HepG2 (cell line): ENCODE measurements at regions not wholly inside any gene's neighbourhood (a gene's known extent, or its start where the extent isn't known, plus 50 kb on each side); places are given as distances from the start of the nearest gene placed in this dataset.

Source experiments
- ATAC-seq: fragments of 200-7000 bp; cut with Tn5 transposase; 3 replicates; pipeline ENCODE4 v1.9.1; 2020; ENCODE audit warnings: mild to moderate bottlenecking, moderate library complexity
- BruUV-seq: library from RNA; stranded (reverse); fragments of 400-500 nt; replicated peaks from 2 replicates; lab custom pipeline; 2021; lab: Mats Ljungman, UMichigan
- CTCF ChIA-PET: fragments of 300-600 bp; formaldehyde crosslinking; extraction: SDS; loops from one replicate; lab custom pipeline; 2021; ENCODE audit warnings: low total read pairs, inconsistent platforms, low intra/inter-chr PET ratio; lab: Yijun Ruan, JAX
- POLR2A ChIA-PET: fragments of 350-600 bp; sonication (Branson Sonifier 250); formaldehyde crosslinking; loops from one replicate; lab custom pipeline; 2020; ENCODE audit warnings: antibody characterized with exemption, inconsistent platforms; lab: Yijun Ruan, JAX
- DNase-seq: peaks from one replicate; pipeline ENCODE4 v3.0.0-alpha.2; 2015; ENCODE audit warnings: low spot score
- FAIRE-seq: peaks from 3 replicates; lab custom pipeline; 2011; peaks lifted over from hg19 to GRCh38; lab: Jason Lieb, UNC
- H2AFZ ChIP-seq: one replicate; pipeline ENCODE4 v1.6.1; 2011; ENCODE audit warnings: low read length, inconsistent platforms
- H3K27ac ChIP-seq: fragments of 300-600 bp; 3 replicates; pipeline ENCODE4 v1.8.0; 2011; ENCODE audit warnings: mixed run types, mild to moderate bottlenecking, mixed read lengths, low read length, inconsistent platforms; ENCODE audit not compliant: insufficient read depth; ENCODE audit errors: extremely low read length
- H3K27me3 ChIP-seq, 2 experiments: fragments of 200-600 bp in 1 of 2; 2 replicates in 1 of 2; 3 replicates in 1 of 2; pipeline versions ENCODE4 v1.6.0 to v1.8.0; 2011; ENCODE audit warnings: low read length in 2 of 2, mild to moderate bottlenecking in 2 of 2, moderate library complexity in 2 of 2, inconsistent platforms in 1 of 2; ENCODE audit not compliant: insufficient read depth in 2 of 2, control insufficient read depth in 1 of 2
- H3K36me3 ChIP-seq, 2 experiments: fragments of 200-600 bp in 1 of 2; replicated peaks in 1 of 2; 2 replicates in 1 of 2; 3 replicates in 1 of 2; pipeline versions ENCODE4 v1.5.1 to v1.8.0; 2011; ENCODE audit warnings: low read length in 2 of 2, inconsistent platforms in 1 of 2; ENCODE audit not compliant: insufficient read depth in 2 of 2, control insufficient read depth in 1 of 2
- H3K4me1 ChIP-seq: 2 replicates; pipeline ENCODE4 v1.5.1; 2012; ENCODE audit warnings: low read length, inconsistent platforms; ENCODE audit not compliant: insufficient read depth
- H3K4me2 ChIP-seq: 2 replicates; pipeline ENCODE4 v1.6.0; 2011; ENCODE audit warnings: low read depth, low read length, inconsistent platforms
- H3K4me3 ChIP-seq, 3 experiments: fragments of 200-600 bp in 1 of 3; sonication (generic), shearing (Covaris generic) in 1 of 3; replicated peaks in 1 of 3; 2 replicates each; pipeline ENCODE4 v1.5.1; 2011 to 2016; ENCODE audit warnings: low read length in 3 of 3, inconsistent platforms in 2 of 3, low read depth in 2 of 3, mild to moderate bottlenecking in 2 of 3, control low read depth in 1 of 3, mixed read lengths in 1 of 3; ENCODE audit not compliant: insufficient read depth in 1 of 3
- H3K79me2 ChIP-seq: one replicate; pipeline ENCODE4 v1.6.1; 2011; ENCODE audit warnings: low read length, inconsistent platforms; ENCODE audit not compliant: insufficient read depth
- H3K9ac ChIP-seq: 2 replicates; pipeline ENCODE4 v1.6.0; 2011; ENCODE audit warnings: mild to moderate bottlenecking, low read depth, low read length, inconsistent platforms; ENCODE audit not compliant: insufficient read depth
- H3K9me3 ChIP-seq: 2 replicates; pipeline ENCODE4 v1.5.1; 2012; ENCODE audit warnings: mild to moderate bottlenecking, low read length
- H4K20me1 ChIP-seq: 2 replicates; pipeline ENCODE4 v1.6.0; 2011; ENCODE audit warnings: inconsistent platforms, mild to moderate bottlenecking, low read length, moderate library complexity; ENCODE audit not compliant: insufficient read depth
- KLF12 ChIP-seq: sonication (generic); formaldehyde crosslinking; IDR thresholded peaks from 2 replicates; pipeline ENCODE4 v1.4.0; 2020; ENCODE audit warnings: missing genetic modification reagents, borderline replicate concordance
- KMT2B ChIP-seq: IDR thresholded peaks from 2 replicates; pipeline ENCODE4 v1.6.1; 2016; ENCODE audit warnings: missing genetic modification reagents, missing compliant biosample characterization
- SMC3 ChIP-seq: IDR thresholded peaks from 2 replicates; pipeline ENCODE4 v1.6.1; 2011; ENCODE audit warnings: low read length, improper control_type of control experiment
- STAG1 ChIP-seq: sonication (generic); formaldehyde crosslinking; IDR thresholded peaks from 2 replicates; pipeline ENCODE4 v1.4.0; 2020; ENCODE audit warnings: missing genetic modification reagents
- ZNF607 ChIP-seq: sonication (generic); formaldehyde crosslinking; IDR thresholded peaks from 2 replicates; pipeline ENCODE4 v1.5.1; 2020; ENCODE audit warnings: missing genetic modification reagents, mild to moderate bottlenecking, borderline replicate concordance
- WGBS: methylation state at CpG from one replicate; pipeline ENCODE4 v1.1.6; 2017; ENCODE audit warnings: low lambda C conversion rate; 5-methylcytosine and 5-hydroxymethylcytosine counted together
- in situ Hi-C: cut with HindIII; loops from 2 replicates; pipeline ENCODE4 v1.10.0; 2017; ENCODE audit warnings: low pct_unique_long_range_greater_than_20kb; ENCODE audit not compliant: extremely low pct_ligation_motif_present
- intact Hi-C: fragments of 100-400 bp; cut with micrococcal nuclease; formaldehyde crosslinking; loops from one replicate; pipeline ENCODE4 v1.10.0; 2022; ENCODE audit not compliant: unreplicated experiment
- TF ChIP-seq, protein P1 (sequence below): sonication (generic); formaldehyde crosslinking; IDR thresholded peaks from 2 replicates; pipeline ENCODE4 v1.5.0; 2020; ENCODE audit warnings: mild to moderate bottlenecking, missing genetic modification reagents, moderate library complexity
- TF ChIP-seq, protein P2 (sequence below), 2 experiments: fragments of 450-650 bp in 1 of 2; sonication (generic) in 1 of 2; formaldehyde crosslinking; IDR thresholded peaks; 2 replicates each; pipeline versions ENCODE4 v1.5.0 to v1.8.0; 2020 to 2022; ENCODE audit warnings: mild to moderate bottlenecking in 1 of 2, missing genetic modification reagents in 1 of 2

- no peaks in the 10 kb centered on the region for H3K36me3 ChIP-seq
- intact Hi-C loops = no loop called here
- no peak overlapping the region for H2AFZ ChIP-seq
- H3K9me3 ChIP-seq = no peaks in the 10 kb centered on the region
- no peak for FAIRE-seq
- TF ChIP-seq ZNF607 (0 out of 2 replicates have a peak, but pooled peaks have one; percentile 26), KLF12 (no peak), STAG1 (CRISPR knock-in tag) (peak; percentile 82), SMC3 (peak; percentile 28; the same call in 1 of the 2 replicates), KMT2B (CRISPR knock-in tag) (no peak)
- TF ChIP-seq, protein P1, sequence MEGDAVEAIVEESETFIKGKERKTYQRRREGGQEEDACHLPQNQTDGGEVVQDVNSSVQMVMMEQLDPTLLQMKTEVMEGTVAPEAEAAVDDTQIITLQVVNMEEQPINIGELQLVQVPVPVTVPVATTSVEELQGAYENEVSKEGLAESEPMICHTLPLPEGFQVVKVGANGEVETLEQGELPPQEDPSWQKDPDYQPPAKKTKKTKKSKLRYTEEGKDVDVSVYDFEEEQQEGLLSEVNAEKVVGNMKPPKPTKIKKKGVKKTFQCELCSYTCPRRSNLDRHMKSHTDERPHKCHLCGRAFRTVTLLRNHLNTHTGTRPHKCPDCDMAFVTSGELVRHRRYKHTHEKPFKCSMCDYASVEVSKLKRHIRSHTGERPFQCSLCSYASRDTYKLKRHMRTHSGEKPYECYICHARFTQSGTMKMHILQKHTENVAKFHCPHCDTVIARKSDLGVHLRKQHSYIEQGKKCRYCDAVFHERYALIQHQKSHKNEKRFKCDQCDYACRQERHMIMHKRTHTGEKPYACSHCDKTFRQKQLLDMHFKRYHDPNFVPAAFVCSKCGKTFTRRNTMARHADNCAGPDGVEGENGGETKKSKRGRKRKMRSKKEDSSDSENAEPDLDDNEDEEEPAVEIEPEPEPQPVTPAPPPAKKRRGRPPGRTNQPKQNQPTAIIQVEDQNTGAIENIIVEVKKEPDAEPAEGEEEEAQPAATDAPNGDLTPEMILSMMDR = peak; percentile 55
- TF ChIP-seq, protein P2, sequence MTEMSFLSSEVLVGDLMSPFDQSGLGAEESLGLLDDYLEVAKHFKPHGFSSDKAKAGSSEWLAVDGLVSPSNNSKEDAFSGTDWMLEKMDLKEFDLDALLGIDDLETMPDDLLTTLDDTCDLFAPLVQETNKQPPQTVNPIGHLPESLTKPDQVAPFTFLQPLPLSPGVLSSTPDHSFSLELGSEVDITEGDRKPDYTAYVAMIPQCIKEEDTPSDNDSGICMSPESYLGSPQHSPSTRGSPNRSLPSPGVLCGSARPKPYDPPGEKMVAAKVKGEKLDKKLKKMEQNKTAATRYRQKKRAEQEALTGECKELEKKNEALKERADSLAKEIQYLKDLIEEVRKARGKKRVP (CRISPR knock-in tag; IDR thresholded peaks at IDR 0.05) = 0 out of 4 replicates have a peak, but pooled peaks of 1 of the 2 experiments have one; percentile 17
- TF ChIP-seq, all 625 proteins: peak for 5
- no TSS peak for BruUV-seq
- H3K27ac ChIP-seq = no peak overlapping the region
- POLR2A ChIA-PET = no interaction called here
- in situ Hi-C loops = no loop called here
- no peaks in the 10 kb centered on the region for H3K27me3 ChIP-seq
- no peak for DNase-seq
- CTCF ChIA-PET = no interaction called here
- no peak overlapping the region for H3K9ac ChIP-seq
- H3K79me2 ChIP-seq = no peaks in the 10 kb centered on the region
- H3K4me3 ChIP-seq = no peak overlapping the region
- no peaks in the 10 kb centered on the region for H3K4me1 ChIP-seq
- ATAC-seq = peak; percentile 76
- 0% methylated on average over 2 of the region's 2 CpGs for WGBS
- H3K4me2 ChIP-seq = no peak overlapping the region
- no peaks in the 10 kb centered on the region for H4K20me1 ChIP-seq
Observed at GRCh38 chr2:146147448-146148012, 1627.6 kb upstream of the ZEB2 start.
